ENCODE measurements at regions not wholly inside any gene's neighbourhood (a gene's known extent, or its start where the extent isn't known, plus 50 kb on each side); places are given as distances from the start of the nearest gene placed in this dataset.

- Histone ChIP-seq H3K36me3 (ENCODE audit: low read depth, low read length) (no peaks in the 10 kb centered on the region), H3K4me1 (ENCODE audit: insufficient read depth, low read length) (peaks cover 36% of the 10 kb centered on the region), H3K9me2 (replicated peaks; ENCODE audit: low read length) (no peaks in the 10 kb centered on the region), H3F3A (ENCODE audit: low read length, unreplicated experiment) (peaks cover under 1% of the 10 kb centered on the region), H4K20me1 (ENCODE audit: low read length) (no peaks in the 10 kb centered on the region), H3K9me3 (ENCODE audit: low read length) (no peaks in the 10 kb centered on the region), H3K4me3 (ENCODE audit: low read length) (no peak overlapping the region), H3K27ac (ENCODE audit: low read length) (peak overlapping the region; percentile 88), H3K27me3 (ENCODE audit: low read length) (no peaks in the 10 kb centered on the region), H2AFZ (ENCODE audit: low read length) (no peak overlapping the region), H3K9ac (ENCODE audit: low read length) (peak overlapping the region; percentile 13; the same call in 1 of the 2 replicates), H3K79me2 (ENCODE audit: low read length) (no peaks in the 10 kb centered on the region), H3K4me2 (ENCODE audit: low read length) (no peak overlapping the region)
- intact Hi-C loops (cut with micrococcal nuclease): no loop called here
- CTCF ChIA-PET: no interaction called here
- BruUV-seq (replicated peaks): no TSS peak
- DNase-seq (no peak), ATAC-seq (no peak)
- TF ChIP-seq EZH2phosphoT487 (IDR thresholded peaks at IDR 0.05; ENCODE audit: borderline replicate concordance, low read length): no peak
- no peak for TF ChIP-seq CTCF (conservative IDR thresholded peaks at IDR 0.05; ENCODE audit: low read depth, low read length)
- POLR2A ChIA-PET (ENCODE audit: unreplicated experiment): no interaction called here
Observed at GRCh38 chr12:58503731-58504130, 416.6 kb downstream of the LRIG3 start.

- Histone ChIP-seq H3K9me2 (replicated peaks; ENCODE audit: low read length) (no peaks in the 10 kb centered on the region), H3K9me3 (ENCODE audit: low read length) (no peaks in the 10 kb centered on the region), H3K27ac (ENCODE audit: low read length) (peak overlapping the region; percentile 88), H3K79me2 (ENCODE audit: low read length) (no peaks in the 10 kb centered on the region), H2AFZ (ENCODE audit: low read length) (no peak overlapping the region), H3K4me2 (ENCODE audit: low read length) (no peak overlapping the region), H3K9ac (ENCODE audit: low read length) (peak overlapping the region; percentile 57; the same call in 1 of the 2 replicates), H3K27me3 (ENCODE audit: low read length) (no peaks in the 10 kb centered on the region), H3K4me1 (ENCODE audit: insufficient read depth, low read length) (peaks cover 39% of the 10 kb centered on the region), H4K20me1 (ENCODE audit: low read length) (no peaks in the 10 kb centered on the region), H3F3A (ENCODE audit: low read length, unreplicated experiment) (peaks cover 3% of the 10 kb centered on the region), H3K4me3 (ENCODE audit: low read length) (no peak overlapping the region), H3K36me3 (ENCODE audit: low read depth, low read length) (no peaks in the 10 kb centered on the region)
- TF ChIP-seq EZH2 (IDR thresholded peaks at IDR 0.05; ENCODE audit: low read length, unreplicated experiment) (no peak), CTCF (conservative IDR thresholded peaks at IDR 0.05; ENCODE audit: low read depth, low read length) (no peak), EZH2phosphoT487 (IDR thresholded peaks at IDR 0.05; ENCODE audit: borderline replicate concordance, low read length) (no peak)
- ChIA-PET POLR2A (ENCODE audit: unreplicated experiment) (no interaction called here), CTCF (no interaction called here)
- intact Hi-C loops (cut with micrococcal nuclease): no loop called here
- peak; percentile 51 for DNase-seq
- no peak for ATAC-seq
- BruUV-seq (replicated peaks): no TSS peak
Observed at GRCh38 chr12:58504143-58504938, 416.0 kb downstream of the LRIG3 start.
